GM18870 (cell line): ENCODE measurements at regions not wholly inside any gene's neighbourhood (a gene's known extent, or its start where the extent isn't known, plus 50 kb on each side); places are given as distances from the start of the nearest gene placed in this dataset.

Experiments
- ATAC-seq: cut with Tn5 transposase; IDR thresholded peaks from one replicate; pipeline ENCODE4 v1.9.1; 2021; ENCODE audit warnings: moderate library complexity; ENCODE audit not compliant: unreplicated experiment

DNA sequence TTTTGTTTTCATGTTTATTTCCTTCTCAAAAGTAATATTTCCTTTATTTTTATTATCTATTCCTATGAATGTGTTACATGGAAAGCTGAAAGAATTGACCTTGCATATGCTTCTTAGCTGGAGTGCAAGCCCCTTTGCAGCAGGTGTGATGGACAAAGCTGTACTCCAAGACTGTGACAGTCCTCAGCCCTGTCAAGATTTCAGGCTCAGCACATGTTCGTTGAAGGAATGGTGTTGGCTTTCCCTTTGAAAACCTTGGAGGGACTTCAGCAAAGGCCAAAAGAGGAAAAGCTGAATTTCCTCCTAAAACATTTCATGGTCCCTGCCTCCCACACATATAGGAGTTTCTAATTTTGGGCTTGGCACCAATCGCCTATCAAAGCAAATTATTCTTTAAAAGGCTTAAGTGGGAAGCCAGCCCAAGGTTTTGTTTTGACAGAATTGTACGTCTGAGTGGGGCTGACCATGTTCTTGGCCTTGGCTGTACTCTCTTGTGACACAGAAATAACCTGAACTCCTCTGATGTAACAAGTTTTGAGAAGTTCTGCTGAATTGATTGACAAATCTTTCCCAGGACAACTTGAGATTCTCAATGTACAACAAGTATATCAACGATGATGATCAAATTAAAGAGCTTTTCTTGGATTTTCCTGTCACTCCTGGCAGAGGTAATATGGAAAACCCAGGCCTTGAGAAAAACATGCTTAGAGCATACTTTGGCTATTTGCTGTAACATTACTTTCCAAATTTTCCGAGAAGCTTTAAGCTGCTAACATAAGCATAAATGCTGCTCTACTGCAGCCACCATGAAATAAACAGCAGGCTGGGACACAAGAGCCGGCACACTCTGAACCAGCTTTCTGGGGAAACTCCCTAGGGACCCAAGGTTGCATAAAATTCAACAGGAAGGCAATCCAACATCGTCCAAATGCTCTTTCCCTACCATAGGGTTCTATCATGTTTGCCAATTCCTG is 135.7 kb upstream of the ZNF648 start:
- ATAC-seq = no peak

- ATAC-seq = no peak
These were observed 134.2 kb upstream of the ZNF648 start for GRCh38 chr1:182195733-182196132.

DNA sequence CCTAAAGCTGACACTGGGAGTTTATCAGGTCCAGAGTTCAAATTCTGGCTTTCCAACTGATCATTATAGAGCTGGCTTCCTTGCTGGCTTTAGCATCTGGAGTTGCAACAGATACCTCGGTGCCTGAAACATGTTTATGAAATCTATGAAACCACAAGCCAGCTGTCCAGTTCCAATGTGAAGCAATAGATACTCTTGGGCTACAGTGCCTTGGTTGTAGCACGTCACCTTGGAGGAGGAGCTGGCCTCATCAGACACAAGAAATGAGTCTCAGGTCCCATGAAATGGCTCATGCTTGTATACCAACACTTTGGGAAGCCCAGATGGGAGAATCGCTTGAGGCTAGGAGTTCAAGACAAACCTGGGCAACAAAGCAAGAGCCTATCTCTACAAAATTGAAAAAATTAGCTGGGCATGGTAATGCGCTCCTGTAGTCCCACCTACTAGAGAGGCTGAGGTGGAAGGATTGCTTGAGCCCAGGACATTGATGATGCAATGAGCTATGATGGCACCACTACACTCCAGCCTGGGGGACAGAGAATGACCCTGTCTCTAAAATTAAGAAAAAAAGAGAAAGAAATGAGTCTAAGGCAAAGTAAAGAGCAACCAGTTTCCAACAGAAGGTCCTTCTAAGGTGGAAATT is 132.5 kb upstream of the ZNF648 start:
- ATAC-seq = no peak

- ATAC-seq = no peak
These were observed 131.5 kb upstream of the ZNF648 start for GRCh38 chr1:182192966-182193365.

DNA sequence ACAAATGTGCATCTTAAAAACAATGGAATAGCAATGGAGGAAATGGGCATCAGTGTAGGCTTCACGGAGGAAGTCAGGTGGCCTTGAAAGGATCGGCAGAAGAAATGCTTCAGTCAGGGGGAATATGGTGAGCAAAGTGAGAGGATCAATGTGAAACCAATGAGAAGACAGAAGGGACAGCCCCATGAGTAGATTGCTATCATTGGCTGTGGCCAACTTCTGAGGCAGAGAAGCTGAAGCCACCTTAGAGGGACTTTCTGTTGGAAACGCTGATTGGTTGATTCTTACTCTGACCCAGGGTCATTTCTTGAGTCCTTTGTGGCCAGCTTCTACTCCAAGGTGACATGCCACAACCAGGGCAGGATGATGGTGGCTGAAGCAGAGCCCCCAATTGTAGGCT is 130.7 kb upstream of the ZNF648 start:
- ATAC-seq = no peak

DNA sequence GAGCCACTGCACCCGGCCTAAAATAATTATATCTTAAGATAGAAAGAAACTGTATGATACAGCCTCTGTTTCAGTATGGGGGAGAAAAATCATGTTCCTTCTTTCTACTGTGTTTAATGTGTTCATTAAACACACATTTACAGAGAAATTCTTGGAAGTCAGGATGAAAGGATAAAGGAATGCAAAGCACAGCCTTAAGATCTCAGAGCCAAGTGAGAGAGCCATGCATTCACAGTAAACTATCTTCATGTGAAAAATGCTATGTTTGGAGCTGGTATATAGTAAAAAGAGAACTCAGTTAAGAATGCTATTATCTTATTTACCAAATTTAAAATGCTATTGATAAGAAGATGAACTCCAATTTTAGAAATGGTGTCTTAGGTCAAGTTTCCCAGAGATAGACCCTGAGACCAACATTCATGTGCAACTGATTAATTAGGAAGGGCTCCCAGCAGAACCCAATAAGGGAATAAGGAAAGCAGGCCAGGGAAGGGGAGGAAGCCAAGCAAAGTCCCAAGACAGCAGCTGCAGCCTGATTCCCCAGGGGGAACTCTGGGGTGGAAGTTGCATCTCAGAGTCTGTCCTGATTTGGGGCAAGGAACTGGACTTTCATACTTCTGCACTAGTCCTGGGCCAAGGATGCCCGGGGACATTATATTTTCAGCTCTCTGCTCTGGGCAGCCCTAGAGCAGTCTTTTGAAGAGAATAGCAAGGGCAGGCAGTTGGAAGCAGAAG is 130.0 kb upstream of the ZNF648 start:
- no peak for ATAC-seq

DNA sequence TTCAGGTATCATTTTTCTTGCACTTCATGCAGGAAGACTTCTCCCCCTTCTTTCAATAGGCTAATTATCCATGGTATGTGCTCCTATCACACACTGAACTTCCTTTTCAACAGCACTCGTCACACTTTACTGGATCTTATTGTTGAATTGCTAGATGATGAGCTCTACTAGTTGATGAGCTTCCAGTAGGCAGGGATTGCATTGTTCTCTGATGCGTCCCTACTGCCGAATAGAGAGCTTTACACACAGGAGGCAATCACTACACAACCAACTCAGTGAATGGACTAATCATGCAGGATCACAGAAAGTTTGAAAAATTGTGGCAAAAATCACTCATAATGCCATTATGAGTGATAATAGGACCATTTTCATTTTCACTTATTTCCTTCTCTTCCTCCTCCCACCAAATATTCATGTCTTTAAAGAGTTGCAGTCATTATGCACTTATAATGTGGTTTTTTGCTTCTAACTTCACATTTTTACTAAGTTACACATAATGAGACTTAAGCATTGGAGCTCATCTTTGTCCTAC is 128.1 kb upstream of the ZNF648 start:
- no peak for ATAC-seq

GRCh38 chr1:182186757-182187146 is 125.2 kb upstream of the ZNF648 start:
- no peak for ATAC-seq

DNA sequence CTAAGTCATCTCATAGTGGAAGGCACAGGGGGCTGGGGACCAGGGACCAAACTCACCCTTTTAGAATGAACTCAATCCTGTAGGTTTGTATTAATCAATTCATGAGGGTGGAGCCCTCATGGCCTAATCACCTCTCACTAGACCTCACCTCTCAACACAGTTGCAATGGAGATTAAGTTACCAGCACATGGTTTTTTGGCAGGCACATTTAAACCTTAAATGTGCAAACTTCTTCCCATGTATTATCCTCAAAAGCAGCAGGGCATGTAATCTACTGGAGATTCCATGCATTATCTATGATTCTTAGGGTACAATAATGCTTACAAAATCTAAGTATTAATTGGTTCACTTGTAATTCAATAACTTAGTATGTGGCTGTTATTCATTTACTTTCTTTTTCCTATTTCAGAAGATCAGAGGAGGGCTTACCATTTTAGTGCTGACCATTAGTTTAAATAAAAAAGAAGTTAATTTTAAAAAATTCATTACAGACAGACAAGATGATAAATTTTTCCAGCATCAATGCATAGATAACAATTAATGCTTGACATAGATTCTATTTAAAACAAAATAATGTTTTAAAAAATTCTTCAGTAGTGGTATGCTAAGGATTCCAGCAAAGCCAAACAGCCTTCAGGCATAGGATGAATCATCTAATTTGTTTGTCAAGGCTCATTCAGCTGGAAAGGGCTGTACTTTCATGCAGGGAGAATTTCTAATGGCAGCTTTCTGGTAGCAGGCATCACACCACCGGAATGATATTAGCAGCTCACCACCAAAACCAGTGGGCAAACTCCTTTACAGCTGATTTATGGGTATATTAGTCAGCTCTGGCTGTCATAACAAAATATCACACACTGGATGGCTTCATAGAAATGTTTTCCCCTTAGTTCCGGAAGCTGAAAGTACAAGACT is 124.6 kb upstream of the ZNF648 start:
- ATAC-seq = no peak

- no peak for ATAC-seq
These were observed 123.6 kb upstream of the ZNF648 start for GRCh38 chr1:182185136-182185535.

DNA sequence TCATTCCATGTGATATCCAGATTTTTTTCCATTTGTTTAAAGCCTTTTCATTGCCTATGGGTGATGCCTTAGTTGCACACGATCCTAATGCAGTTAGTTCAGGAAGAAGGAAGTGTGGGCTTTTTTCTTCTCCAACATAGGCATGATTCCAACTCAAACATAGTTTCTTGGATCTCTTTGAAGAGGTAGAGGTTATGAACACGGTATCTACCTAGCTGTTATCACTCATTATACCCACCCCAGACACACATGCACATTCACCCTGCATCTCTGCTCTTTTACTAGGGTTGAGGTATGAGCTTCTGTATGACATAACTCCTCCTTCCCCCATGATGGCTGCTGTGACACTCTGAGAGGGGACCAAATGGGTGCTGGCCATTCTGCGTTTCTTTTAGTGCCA is 122.1 kb upstream of the ZNF648 start:
- no peak for ATAC-seq

DNA sequence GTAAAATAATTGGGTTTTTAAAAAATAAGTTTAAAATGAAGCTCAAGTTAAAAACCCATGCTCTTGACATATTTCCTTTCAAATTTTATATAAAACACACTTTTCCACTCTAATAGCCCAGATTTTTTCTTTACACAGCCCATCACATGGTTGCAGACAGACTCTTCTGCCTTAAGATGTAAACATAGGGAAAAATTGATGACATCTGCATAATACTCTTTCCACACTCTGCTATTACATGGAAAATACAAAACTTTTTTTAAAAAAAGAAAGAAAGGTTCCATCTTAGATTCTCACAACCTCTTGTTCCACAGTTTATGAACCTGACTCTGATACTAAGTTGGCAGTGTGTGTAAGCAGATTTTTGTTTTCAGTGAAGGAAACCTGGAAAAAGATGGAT is 120.8 kb upstream of the ZNF648 start:
- ATAC-seq = no peak

GRCh38 chr1:182181167-182181572 is 119.7 kb upstream of the ZNF648 start:
- no peak for ATAC-seq

- ATAC-seq = no peak
These were observed 113.9 kb upstream of the ZNF648 start for GRCh38 chr1:182175361-182175931.

- ATAC-seq = no peak
These were observed 113.0 kb upstream of the ZNF648 start for GRCh38 chr1:182174513-182174855.

- ATAC-seq = no peak
These were observed 112.4 kb upstream of the ZNF648 start for GRCh38 chr1:182173808-182174512.

GRCh38 chr1:182172699-182173098 is 111.2 kb upstream of the ZNF648 start:
- ATAC-seq = no peak

- no peak for ATAC-seq
These were observed 109.5 kb upstream of the ZNF648 start for GRCh38 chr1:182170891-182171461.

- ATAC-seq = no peak
These were observed 107.7 kb upstream of the ZNF648 start for GRCh38 chr1:182169203-182169602.
